Glutamatergic neuron (in vitro differentiated cells): ENCODE measurements at regions not wholly inside any gene's neighbourhood (a gene's known extent, or its start where the extent isn't known, plus 50 kb on each side); places are given as distances from the start of the nearest gene placed in this dataset.

Source experiments
- DNase-seq: peaks from one replicate; pipeline ENCODE4 v3.0.0; 2022
- H3K27ac Mint-ChIP-seq: one replicate; pipeline ENCODE4 v1.8.0; 2020; ENCODE audit warnings: mild to moderate bottlenecking, mixed read lengths, inconsistent platforms; ENCODE audit not compliant: unreplicated experiment
- H3K27me3 Mint-ChIP-seq: one replicate; pipeline ENCODE4 v1.8.0; 2020; ENCODE audit warnings: mild to moderate bottlenecking, moderate library complexity, mixed read lengths, inconsistent platforms; ENCODE audit not compliant: unreplicated experiment
- H3K36me3 Mint-ChIP-seq: one replicate; pipeline ENCODE4 v1.8.0; 2020; ENCODE audit warnings: mild to moderate bottlenecking, mixed read lengths, inconsistent platforms; ENCODE audit not compliant: unreplicated experiment
- H3K4me1 Mint-ChIP-seq: one replicate; pipeline ENCODE4 v1.8.0; 2020; ENCODE audit warnings: mild to moderate bottlenecking, low read depth, mixed read lengths, inconsistent platforms; ENCODE audit not compliant: unreplicated experiment
- H3K4me3 Mint-ChIP-seq: one replicate; pipeline ENCODE4 v1.8.0; 2020; ENCODE audit warnings: mild to moderate bottlenecking, mixed read lengths, inconsistent platforms; ENCODE audit not compliant: unreplicated experiment
- H3K9me3 Mint-ChIP-seq: one replicate; pipeline ENCODE4 v1.8.0; 2020; ENCODE audit warnings: mild to moderate bottlenecking, moderate library complexity, mixed read lengths, inconsistent platforms; ENCODE audit not compliant: unreplicated experiment
- TF ChIP-seq, protein P1 (sequence below): fragments of 200-600 bp; sonication (generic); IDR thresholded peaks from one replicate; pipeline ENCODE4 v1.5.0; 2021; ENCODE audit not compliant: partially characterized antibody, unreplicated experiment

DNA sequence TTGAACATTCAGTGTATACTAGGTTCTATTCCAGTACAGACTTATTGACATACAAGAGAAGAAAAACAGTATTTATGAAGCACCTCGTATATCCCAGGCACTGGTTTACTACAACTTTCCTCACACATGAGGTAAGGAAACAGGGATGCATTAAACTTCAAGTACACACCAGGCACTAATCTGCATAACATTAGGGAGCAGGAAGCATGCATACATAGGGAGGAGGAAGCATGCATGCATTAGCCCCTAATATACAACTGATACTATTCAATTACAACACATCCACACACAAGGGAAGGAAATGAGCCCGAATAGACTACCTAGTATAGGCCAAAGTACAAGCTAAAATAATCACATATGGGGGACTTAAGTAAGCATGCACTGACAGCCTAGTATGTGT is 525.3 kb downstream of the SUCLG1 start:
- TF ChIP-seq, protein P1, sequence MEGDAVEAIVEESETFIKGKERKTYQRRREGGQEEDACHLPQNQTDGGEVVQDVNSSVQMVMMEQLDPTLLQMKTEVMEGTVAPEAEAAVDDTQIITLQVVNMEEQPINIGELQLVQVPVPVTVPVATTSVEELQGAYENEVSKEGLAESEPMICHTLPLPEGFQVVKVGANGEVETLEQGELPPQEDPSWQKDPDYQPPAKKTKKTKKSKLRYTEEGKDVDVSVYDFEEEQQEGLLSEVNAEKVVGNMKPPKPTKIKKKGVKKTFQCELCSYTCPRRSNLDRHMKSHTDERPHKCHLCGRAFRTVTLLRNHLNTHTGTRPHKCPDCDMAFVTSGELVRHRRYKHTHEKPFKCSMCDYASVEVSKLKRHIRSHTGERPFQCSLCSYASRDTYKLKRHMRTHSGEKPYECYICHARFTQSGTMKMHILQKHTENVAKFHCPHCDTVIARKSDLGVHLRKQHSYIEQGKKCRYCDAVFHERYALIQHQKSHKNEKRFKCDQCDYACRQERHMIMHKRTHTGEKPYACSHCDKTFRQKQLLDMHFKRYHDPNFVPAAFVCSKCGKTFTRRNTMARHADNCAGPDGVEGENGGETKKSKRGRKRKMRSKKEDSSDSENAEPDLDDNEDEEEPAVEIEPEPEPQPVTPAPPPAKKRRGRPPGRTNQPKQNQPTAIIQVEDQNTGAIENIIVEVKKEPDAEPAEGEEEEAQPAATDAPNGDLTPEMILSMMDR: no peak
- Mint-ChIP-seq H3K27ac (no peak overlapping the region), H3K27me3 (no peaks in the 10 kb centered on the region), H3K9me3 (no peaks in the 10 kb centered on the region), H3K36me3 (no peaks in the 10 kb centered on the region), H3K4me1 (no peaks in the 10 kb centered on the region), H3K4me3 (no peak overlapping the region)
- DNase-seq: no peak

DNA sequence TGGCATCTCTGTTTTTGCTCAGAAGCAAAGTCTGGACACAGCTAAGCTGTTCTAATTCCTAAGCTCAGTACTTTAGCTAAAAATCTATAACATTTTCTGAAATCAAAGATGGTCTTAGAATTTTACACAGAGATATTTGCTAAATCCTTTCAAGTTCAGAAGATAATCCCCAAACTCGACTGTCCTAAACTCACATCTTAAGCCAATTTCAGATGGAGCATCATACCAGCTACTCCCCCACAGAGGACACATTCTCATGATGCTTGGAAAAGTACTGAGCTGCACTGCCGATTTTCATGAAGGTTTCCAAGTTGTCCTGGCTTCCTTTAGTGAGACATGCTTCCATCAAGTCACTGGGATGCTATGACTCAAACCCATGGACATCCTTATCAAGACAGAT is 535.5 kb downstream of the SUCLG1 start:
- H3K4me1 Mint-ChIP-seq: no peaks in the 10 kb centered on the region
- H3K27me3 Mint-ChIP-seq: no peaks in the 10 kb centered on the region
- DNase-seq: no peak
- TF ChIP-seq, protein P1: no peak
- no peak overlapping the region for H3K4me3 Mint-ChIP-seq
- no peaks in the 10 kb centered on the region for H3K36me3 Mint-ChIP-seq
- no peaks in the 10 kb centered on the region for H3K9me3 Mint-ChIP-seq
- no peak overlapping the region for H3K27ac Mint-ChIP-seq

DNA sequence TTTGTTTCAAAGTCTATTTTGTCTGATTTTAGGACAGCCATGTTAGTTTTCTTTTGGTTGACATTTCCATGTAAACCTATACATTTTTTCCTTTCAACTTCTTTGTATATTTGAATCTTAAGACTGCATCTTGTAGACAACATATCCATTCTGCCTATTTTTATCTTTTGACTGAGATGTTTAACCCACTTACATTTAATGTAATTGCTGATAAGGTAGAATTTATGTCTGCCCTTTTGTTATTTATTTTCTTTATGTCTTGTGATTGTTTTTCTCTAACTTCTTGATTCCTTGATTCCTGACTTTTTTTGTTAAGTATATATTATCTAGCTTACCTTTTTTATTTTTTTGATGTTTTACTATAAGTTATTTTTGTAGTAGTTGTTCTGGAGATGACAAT is 542.5 kb downstream of the SUCLG1 start:
- Mint-ChIP-seq H3K9me3 (no peaks in the 10 kb centered on the region), H3K27ac (no peak overlapping the region), H3K27me3 (no peaks in the 10 kb centered on the region), H3K36me3 (no peaks in the 10 kb centered on the region), H3K4me3 (no peak overlapping the region), H3K4me1 (no peaks in the 10 kb centered on the region)
- no peak for DNase-seq
- TF ChIP-seq, protein P1: no peak

DNA sequence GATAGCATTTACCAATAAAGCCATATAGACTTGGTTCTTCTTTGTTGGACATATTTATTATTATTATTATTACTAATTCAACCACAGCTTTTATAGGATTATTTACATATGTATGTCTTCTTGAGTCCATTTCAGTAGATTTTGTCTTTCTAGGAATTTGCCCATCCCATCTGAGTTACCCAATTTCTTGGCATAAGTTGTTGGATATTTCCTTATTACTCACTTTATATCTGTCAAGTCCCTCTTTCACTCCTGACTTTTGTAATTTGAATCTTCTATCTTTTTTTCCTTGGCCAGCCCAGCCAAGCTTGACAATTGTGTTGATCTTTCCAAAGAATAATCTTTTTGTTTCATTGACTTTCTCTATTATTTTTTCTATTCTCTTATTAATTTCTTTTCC is 543.7 kb downstream of the SUCLG1 start:
- no peaks in the 10 kb centered on the region for H3K9me3 Mint-ChIP-seq
- no peaks in the 10 kb centered on the region for H3K4me1 Mint-ChIP-seq
- H3K27me3 Mint-ChIP-seq: no peaks in the 10 kb centered on the region

DNA sequence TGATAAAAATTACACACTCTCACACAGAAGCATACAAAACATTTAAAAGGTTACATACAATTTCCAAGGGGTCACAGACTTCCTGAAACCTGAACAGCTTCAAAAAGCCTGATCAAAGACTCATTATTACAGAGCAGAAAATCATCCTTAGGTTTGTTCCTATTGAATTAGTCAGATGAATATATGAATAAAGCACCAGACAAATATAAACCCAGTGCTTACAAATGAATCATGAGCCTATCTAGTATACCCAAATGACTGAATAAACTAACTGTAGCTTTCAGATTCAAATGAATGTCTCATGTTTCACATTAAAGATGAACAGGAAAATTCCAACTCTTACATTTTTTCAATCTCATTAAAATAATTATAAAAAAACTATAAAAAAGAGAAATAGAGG is 550.3 kb downstream of the SUCLG1 start:
- Mint-ChIP-seq H3K9me3 (no peaks in the 10 kb centered on the region), H3K27me3 (peaks cover 1% of the 10 kb centered on the region), H3K4me3 (no peak overlapping the region), H3K27ac (no peak overlapping the region), H3K4me1 (no peaks in the 10 kb centered on the region), H3K36me3 (no peaks in the 10 kb centered on the region)
- TF ChIP-seq, protein P1: no peak
- no peak for DNase-seq

More for the DNA sequence above, 543.7 kb downstream of the SUCLG1 start:
- Mint-ChIP-seq H3K36me3 (no peaks in the 10 kb centered on the region), H3K27ac (no peak overlapping the region), H3K4me3 (no peak overlapping the region)
- no peak for DNase-seq
- TF ChIP-seq, protein P1: no peak
